Activated CD8-positive, alpha-beta memory T cell treated with anti-CD3 and anti-CD28 coated beads for 4 hours (primary cell): ENCODE measurements at regions not wholly inside any gene's neighbourhood (a gene's known extent, or its start where the extent isn't known, plus 50 kb on each side); places are given as distances from the start of the nearest gene placed in this dataset.
"Not testable (repeated sequence)": the region's sequence is repeated elsewhere in the genome, so short reads cannot be mapped to it uniquely, and the experiment has no call there.

Source experiments
- DNase-seq, 2 donors: peaks; one replicate each; pipeline ENCODE4 v3.0.0-alpha.2; 2020; ENCODE audit warnings: low read depth in 2 of 2

- no peak for DNase-seq
These were observed 173.4 kb upstream of the ATP2B1 start for GRCh38 chr12:89882050-89882449.

DNA sequence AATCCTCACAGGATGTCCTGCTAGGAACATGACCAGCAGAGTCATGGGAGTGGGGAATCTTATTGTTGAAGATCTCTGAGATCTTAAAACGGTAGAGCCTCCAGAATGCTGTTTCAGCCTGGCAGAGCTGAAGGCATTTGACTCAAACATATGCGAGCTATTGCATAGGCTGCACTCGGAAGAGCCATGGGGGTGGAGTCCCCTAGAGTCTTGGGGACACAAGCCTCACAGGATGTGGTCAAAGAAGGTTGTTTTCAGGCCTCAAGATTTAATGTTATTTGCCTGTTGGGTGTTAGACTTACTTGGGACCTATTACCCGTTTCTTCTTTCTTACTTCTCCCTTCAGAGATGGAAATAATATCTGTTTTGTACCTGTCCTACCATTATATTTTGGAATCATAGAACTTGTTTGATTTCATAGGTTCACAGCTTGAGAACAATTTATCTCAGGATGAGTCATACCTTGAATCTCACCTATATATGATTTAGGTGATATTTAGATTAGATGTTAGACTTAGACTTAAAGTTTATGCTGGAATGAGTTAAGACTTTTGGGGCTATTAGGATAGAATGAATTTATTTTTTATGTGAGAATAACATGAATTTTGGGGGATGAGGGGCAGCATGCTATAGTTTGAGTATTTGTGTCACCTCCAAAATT lies 172.2 kb upstream of the ATP2B1 start:
- peak in 1 of 2 donors; percentile 17 for DNase-seq

GRCh38 chr12:89879766-89880165 lies 171.1 kb upstream of the ATP2B1 start:
- no peak for DNase-seq

DNA sequence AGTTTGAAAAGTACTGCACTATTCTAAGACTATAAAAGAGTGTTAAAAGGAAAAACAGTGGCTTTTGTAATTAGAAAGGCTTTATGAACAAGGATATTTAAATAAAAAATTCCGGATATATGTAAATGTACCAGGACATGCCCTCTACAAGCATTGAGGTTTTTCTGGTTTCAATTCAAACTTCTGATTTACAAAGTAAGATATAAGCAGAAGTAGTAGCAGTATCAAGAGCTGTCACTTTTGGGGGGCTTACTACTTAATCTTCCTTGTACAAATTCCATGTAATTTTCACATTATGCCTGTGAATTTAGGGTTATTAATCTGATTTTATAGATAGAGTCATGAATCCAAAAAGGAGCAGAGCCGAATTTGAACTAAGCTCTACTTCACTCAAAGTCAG lies 170.3 kb upstream of the ATP2B1 start:
- DNase-seq, result no peak

DNA sequence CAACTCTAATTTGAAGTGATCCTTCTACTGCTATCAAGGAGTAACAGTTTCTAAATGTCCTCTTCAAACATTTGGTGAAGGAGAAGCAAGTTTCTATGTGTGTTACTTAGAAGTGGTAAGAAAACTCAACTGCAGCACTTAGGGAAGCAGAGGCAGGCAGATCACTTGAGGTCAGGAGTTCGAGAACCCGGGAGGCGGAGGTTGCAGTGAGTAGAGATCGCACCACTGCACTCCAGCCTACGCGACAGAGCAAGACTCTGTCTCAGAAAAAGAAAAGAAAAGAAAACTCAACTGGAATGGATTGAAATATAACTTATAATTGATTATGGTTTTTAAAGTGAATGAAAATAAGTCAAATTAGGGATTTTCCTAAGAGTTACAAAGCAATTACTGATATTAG lies 169.7 kb upstream of the ATP2B1 start:
- no peak for DNase-seq

GRCh38 chr12:89877671-89878070 lies 169.0 kb upstream of the ATP2B1 start:
- DNase-seq, result no peak

DNA sequence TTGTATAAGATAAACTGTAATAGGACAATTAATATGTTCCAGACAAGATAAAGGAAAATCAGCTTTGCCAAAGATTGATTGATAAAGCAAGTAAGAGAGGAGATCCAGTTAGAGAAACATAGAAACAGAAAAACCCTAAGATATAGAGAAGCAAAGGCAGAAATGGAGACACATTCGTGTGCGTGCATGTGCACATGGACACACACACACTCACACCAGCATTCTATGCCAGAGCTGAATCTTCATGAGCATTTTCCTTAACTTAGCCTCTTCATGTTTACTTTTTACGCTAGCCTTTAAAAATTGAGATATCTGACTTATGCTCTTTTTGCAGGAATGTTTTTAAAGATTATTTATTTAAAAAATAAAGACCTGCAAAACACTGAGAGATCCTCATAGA lies 168.5 kb upstream of the ATP2B1 start:
- no peak for DNase-seq

GRCh38 chr12:89875809-89876208 lies 167.2 kb upstream of the ATP2B1 start:
- DNase-seq, result no peak

DNA sequence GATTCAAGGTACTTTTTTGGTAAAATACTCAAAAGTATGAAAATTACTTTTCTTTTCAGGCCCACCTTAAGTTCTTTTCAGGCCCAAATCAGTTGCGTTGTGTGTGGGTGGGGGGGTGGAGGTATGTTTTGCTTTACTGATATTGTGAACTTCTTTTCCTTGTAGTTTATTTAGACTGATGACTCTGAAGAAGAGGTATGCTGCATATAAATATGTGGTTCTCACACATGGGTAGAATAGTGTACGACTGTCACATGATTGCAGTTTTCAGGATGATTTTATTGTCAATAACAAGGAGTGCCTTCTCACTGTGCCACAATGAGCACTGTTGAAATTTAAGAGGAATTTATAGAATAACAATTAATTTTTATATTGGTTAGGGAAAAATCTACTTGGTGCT lies 166.6 kb upstream of the ATP2B1 start:
- DNase-seq, result no peak

DNA sequence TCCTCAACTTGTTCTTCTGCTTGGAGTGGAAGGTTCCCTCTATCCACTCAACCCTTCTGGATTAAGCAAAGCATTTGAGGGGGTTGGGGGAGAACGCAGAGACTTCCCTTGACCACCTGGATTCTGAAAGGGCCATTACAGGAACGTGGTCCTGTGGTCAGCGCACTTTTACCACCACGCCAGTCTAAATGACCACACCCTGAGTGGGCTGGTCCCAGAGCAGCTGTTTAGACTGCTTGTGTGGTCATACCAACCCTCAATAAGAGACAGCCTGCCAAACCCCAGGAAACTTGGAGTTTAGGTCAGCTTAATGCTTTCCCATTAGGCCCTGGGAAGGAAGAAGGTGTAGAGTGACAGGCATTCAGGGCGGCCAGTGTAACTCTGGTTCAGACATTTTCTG lies 165.5 kb upstream of the ATP2B1 start:
- no peak for DNase-seq

GRCh38 chr12:89873745-89874144 lies 165.1 kb upstream of the ATP2B1 start:
- no peak for DNase-seq

DNA sequence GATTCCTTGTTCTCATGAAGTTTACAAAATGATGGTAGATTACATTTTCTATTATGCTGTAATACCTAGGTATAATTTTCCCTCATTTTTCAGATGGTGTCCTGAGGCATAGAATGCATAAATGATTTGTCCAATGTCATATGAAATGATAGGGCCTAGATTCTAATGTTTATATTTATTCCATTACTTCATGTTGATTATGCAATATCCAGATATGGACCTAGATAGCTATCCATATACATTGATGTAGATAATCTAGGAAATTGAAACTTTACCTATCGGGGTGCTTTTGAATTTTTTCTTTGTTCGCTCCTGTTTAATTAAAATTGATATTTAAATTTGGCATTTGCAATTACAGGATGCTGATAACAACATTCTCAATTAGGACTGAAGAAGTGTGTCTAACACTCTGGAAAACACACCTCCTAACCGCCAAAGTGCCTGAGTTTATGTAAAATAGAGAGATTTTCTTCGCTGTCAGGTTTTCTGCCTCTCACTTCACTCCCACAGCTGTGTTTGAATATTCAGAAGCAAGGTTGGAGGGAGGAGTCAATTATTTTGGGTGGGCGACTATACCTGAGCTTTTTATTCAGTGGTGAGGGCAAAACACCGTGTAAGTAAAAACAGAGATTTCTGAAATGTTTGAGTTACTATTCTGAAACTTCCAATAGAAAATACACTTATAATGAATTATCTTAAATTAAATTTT lies 164.4 kb upstream of the ATP2B1 start:
- DNase-seq, result no peak

GRCh38 chr12:89870413-89871184 lies 162.0 kb upstream of the ATP2B1 start:
- no peak for DNase-seq

GRCh38 chr12:89867611-89868010 lies 159.0 kb upstream of the ATP2B1 start:
- DNase-seq, result not testable (repeated sequence)

GRCh38 chr12:89864411-89864810 lies 155.8 kb upstream of the ATP2B1 start:
- no peak for DNase-seq

GRCh38 chr12:89863968-89864367 lies 155.3 kb upstream of the ATP2B1 start:
- DNase-seq, result no peak

DNA sequence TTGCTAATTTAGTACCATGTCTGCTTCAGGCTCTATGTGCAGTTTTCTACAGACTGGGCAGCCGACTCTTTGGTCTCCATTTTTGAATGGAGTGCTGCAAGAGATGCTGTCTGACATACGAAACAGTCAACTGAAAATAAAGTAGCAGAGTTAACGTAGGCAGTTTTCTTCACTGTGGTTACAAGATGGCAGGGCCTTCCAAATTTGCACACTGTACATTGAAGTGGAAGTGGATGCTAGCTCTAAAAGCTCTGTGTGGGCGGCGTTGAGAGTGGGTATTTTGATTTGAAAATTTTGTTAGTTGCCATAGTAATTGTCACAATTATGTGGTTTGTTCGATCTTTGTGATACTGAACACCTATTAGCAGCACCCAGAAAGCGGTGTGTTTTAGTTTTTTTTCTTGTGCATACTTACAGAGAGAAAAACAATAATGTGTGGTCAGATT lies 154.9 kb upstream of the ATP2B1 start:
- peak in 1 of 2 donors; percentile 39 for DNase-seq

GRCh38 chr12:89862511-89863445 lies 154.1 kb upstream of the ATP2B1 start:
- peak in 1 of 2 donors; percentile 13 for DNase-seq

DNA sequence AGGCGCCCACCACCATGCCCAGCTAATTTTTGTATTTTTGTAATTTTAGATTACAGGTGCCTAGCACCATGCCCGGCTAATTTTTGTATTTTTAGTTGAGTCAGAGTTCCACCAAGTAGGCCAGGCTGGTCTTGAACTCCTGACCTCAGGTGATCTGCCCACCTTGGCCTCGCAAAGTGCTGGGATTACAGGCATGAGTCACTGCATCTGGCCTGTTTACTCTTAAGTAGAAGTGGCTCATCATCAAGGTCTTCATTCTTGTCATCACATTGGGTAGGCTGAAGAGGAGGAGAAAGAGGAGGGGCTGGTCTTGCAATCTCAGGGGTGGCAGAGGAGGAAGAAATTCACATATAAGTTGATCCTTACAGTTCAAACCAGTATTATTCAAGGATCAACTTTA lies 152.4 kb upstream of the ATP2B1 start:
- DNase-seq, result no peak

GRCh38 chr12:89859508-89860220 lies 151.0 kb upstream of the ATP2B1 start:
- no peak for DNase-seq

- DNase-seq, result no peak
These were observed 150.1 kb upstream of the ATP2B1 start for GRCh38 chr12:89858718-89859117.
